H1 (cell line): ENCODE measurements at regions not wholly inside any gene's neighbourhood (a gene's known extent, or its start where the extent isn't known, plus 50 kb on each side); places are given as distances from the start of the nearest gene placed in this dataset.

Experiments
- CEBPB ChIP-seq: IDR thresholded peaks from 2 replicates; pipeline ENCODE4 v1.6.1; 2012; ENCODE audit warnings: low read depth, low read length
- HDAC6 ChIP-seq: IDR thresholded peaks from one replicate; pipeline ENCODE4 v1.7.1; 2012; ENCODE audit warnings: low read depth, mild to moderate bottlenecking, inconsistent platforms, low read length, moderate library complexity
- KDM4A ChIP-seq: IDR thresholded peaks from one replicate; pipeline ENCODE4 v1.7.1; 2012; ENCODE audit warnings: low read depth, mild to moderate bottlenecking, moderate library complexity, low read length, inconsistent platforms; ENCODE audit not compliant: severe bottlenecking
- POLR2A ChIP-seq, 2 experiments: IDR thresholded peaks; 1 replicate in 1 of 2; 2 replicates in 1 of 2; pipeline ENCODE4 v1.6.1; 2011; ENCODE audit warnings: low read depth in 2 of 2, low read length in 2 of 2, mild to moderate bottlenecking in 2 of 2; ENCODE audit errors: control extremely low read depth in 1 of 2
- TCF12 ChIP-seq: IDR thresholded peaks from 2 replicates; pipeline ENCODE4 v1.6.1; 2011; ENCODE audit warnings: low read depth, mild to moderate bottlenecking, low read length
- YY1 ChIP-seq: IDR thresholded peaks from 2 replicates; pipeline ENCODE4 v1.6.1; 2011; ENCODE audit warnings: low read depth, mild to moderate bottlenecking, low read length
- TF ChIP-seq, protein P1 (sequence below): fragments of 300-600 bp; sonication (generic); IDR thresholded peaks from 2 replicates; pipeline ENCODE4 v1.7.1; 2012; ENCODE audit warnings: low read length, moderate library complexity, mild to moderate bottlenecking, inconsistent platforms; ENCODE audit not compliant: insufficient replicate concordance

DNA sequence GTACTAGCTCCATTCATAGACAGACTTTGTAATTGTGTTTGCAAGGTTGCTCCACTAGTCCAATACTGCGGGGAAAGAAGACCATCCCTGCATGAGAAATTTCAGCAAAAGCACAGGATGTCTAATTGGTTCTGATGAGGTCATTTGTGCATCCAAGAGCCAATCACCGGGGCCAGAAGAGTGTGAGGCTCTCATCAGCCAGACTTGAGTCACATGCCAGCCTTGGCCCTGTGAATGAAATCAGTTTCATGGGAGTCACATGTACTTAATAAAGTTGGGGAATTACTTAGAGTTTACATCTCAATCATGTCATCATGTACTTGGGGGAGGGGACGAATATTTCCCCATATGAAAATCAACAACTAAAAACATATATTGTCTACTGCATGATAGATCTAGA is 1236.0 kb downstream of the MAT2B start (continued):
- TF ChIP-seq, protein P1, sequence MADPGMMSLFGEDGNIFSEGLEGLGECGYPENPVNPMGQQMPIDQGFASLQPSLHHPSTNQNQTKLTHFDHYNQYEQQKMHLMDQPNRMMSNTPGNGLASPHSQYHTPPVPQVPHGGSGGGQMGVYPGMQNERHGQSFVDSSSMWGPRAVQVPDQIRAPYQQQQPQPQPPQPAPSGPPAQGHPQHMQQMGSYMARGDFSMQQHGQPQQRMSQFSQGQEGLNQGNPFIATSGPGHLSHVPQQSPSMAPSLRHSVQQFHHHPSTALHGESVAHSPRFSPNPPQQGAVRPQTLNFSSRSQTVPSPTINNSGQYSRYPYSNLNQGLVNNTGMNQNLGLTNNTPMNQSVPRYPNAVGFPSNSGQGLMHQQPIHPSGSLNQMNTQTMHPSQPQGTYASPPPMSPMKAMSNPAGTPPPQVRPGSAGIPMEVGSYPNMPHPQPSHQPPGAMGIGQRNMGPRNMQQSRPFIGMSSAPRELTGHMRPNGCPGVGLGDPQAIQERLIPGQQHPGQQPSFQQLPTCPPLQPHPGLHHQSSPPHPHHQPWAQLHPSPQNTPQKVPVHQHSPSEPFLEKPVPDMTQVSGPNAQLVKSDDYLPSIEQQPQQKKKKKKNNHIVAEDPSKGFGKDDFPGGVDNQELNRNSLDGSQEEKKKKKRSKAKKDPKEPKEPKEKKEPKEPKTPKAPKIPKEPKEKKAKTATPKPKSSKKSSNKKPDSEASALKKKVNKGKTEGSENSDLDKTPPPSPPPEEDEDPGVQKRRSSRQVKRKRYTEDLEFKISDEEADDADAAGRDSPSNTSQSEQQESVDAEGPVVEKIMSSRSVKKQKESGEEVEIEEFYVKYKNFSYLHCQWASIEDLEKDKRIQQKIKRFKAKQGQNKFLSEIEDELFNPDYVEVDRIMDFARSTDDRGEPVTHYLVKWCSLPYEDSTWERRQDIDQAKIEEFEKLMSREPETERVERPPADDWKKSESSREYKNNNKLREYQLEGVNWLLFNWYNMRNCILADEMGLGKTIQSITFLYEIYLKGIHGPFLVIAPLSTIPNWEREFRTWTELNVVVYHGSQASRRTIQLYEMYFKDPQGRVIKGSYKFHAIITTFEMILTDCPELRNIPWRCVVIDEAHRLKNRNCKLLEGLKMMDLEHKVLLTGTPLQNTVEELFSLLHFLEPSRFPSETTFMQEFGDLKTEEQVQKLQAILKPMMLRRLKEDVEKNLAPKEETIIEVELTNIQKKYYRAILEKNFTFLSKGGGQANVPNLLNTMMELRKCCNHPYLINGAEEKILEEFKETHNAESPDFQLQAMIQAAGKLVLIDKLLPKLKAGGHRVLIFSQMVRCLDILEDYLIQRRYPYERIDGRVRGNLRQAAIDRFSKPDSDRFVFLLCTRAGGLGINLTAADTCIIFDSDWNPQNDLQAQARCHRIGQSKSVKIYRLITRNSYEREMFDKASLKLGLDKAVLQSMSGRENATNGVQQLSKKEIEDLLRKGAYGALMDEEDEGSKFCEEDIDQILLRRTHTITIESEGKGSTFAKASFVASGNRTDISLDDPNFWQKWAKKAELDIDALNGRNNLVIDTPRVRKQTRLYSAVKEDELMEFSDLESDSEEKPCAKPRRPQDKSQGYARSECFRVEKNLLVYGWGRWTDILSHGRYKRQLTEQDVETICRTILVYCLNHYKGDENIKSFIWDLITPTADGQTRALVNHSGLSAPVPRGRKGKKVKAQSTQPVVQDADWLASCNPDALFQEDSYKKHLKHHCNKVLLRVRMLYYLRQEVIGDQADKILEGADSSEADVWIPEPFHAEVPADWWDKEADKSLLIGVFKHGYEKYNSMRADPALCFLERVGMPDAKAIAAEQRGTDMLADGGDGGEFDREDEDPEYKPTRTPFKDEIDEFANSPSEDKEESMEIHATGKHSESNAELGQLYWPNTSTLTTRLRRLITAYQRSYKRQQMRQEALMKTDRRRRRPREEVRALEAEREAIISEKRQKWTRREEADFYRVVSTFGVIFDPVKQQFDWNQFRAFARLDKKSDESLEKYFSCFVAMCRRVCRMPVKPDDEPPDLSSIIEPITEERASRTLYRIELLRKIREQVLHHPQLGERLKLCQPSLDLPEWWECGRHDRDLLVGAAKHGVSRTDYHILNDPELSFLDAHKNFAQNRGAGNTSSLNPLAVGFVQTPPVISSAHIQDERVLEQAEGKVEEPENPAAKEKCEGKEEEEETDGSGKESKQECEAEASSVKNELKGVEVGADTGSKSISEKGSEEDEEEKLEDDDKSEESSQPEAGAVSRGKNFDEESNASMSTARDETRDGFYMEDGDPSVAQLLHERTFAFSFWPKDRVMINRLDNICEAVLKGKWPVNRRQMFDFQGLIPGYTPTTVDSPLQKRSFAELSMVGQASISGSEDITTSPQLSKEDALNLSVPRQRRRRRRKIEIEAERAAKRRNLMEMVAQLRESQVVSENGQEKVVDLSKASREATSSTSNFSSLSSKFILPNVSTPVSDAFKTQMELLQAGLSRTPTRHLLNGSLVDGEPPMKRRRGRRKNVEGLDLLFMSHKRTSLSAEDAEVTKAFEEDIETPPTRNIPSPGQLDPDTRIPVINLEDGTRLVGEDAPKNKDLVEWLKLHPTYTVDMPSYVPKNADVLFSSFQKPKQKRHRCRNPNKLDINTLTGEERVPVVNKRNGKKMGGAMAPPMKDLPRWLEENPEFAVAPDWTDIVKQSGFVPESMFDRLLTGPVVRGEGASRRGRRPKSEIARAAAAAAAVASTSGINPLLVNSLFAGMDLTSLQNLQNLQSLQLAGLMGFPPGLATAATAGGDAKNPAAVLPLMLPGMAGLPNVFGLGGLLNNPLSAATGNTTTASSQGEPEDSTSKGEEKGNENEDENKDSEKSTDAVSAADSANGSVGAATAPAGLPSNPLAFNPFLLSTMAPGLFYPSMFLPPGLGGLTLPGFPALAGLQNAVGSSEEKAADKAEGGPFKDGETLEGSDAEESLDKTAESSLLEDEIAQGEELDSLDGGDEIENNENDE = no peak
- TF ChIP-seq KDM4A (no peak), CEBPB (no peak), POLR2A (IDR thresholded peaks at IDR 0.05; ENCODE audit: control extremely low read depth in 1 of 2, low read depth in 2 of 2, low read length in 2 of 2) (no peak), HDAC6 (no peak), TCF12 (no peak), YY1 (no peak)
